Nephron progenitor cell (in vitro differentiated cells): ENCODE measurements at regions not wholly inside any gene's neighbourhood (a gene's known extent, or its start where the extent isn't known, plus 50 kb on each side); places are given as distances from the start of the nearest gene placed in this dataset.
"Not testable (repeated sequence)": the region's sequence is repeated elsewhere in the genome, so short reads cannot be mapped to it uniquely, and the experiment has no call there.

Experiments used
- DNase-seq: peaks from one replicate; pipeline ENCODE4 v3.0.0; 2021
- H3K27ac Mint-ChIP-seq: 2 replicates; pipeline ENCODE4 v1.8.0; 2021; ENCODE audit warnings: mild to moderate bottlenecking, moderate library complexity, mixed read lengths
- H3K27me3 Mint-ChIP-seq: 2 replicates; pipeline ENCODE4 v1.8.0; 2021; ENCODE audit warnings: mild to moderate bottlenecking, low read depth, mixed read lengths; ENCODE audit not compliant: poor library complexity
- H3K36me3 Mint-ChIP-seq: 2 replicates; pipeline ENCODE4 v1.8.0; 2021; ENCODE audit warnings: low read depth, mixed read lengths
- H3K4me1 Mint-ChIP-seq: 2 replicates; pipeline ENCODE4 v1.8.0; 2021; ENCODE audit warnings: mixed read lengths
- H3K4me3 Mint-ChIP-seq: 2 replicates; pipeline ENCODE4 v1.8.0; 2021; ENCODE audit warnings: mild to moderate bottlenecking, moderate library complexity, mixed read lengths
- H3K9me3 Mint-ChIP-seq: 2 replicates; pipeline ENCODE4 v1.8.0; 2021; ENCODE audit warnings: mild to moderate bottlenecking, moderate library complexity, mixed read lengths
- CTCF ChIP-seq: fragments of 200-600 bp; sonication (generic); IDR thresholded peaks from 2 replicates; pipeline ENCODE4 v1.5.0; 2021; ENCODE audit warnings: antibody characterized with exemption

- Mint-ChIP-seq H3K4me1 (peaks cover 23% of the 10 kb centered on the region), H3K36me3 (no peaks in the 10 kb centered on the region), H3K4me3 (no peak overlapping the region), H3K27me3 (peaks cover 7% of the 10 kb centered on the region), H3K9me3 (peaks cover 16% of the 10 kb centered on the region), H3K27ac (no peak overlapping the region)
- no peak for TF ChIP-seq CTCF
- no peak for DNase-seq
Observed at GRCh38 chr6:168799067-168799466, 358.1 kb downstream of the SMOC2 start.

GRCh38 chr6:168796106-168796505 lies 355.1 kb downstream of the SMOC2 start:
- no peak overlapping the region for H3K27ac Mint-ChIP-seq
- TF ChIP-seq CTCF = no peak
- no peak overlapping the region for H3K4me3 Mint-ChIP-seq
- peaks cover 11% of the 10 kb centered on the region for H3K9me3 Mint-ChIP-seq
- H3K4me1 Mint-ChIP-seq = peaks cover 17% of the 10 kb centered on the region
- no peak for DNase-seq
- no peaks in the 10 kb centered on the region for H3K36me3 Mint-ChIP-seq
- no peaks in the 10 kb centered on the region for H3K27me3 Mint-ChIP-seq

- H3K4me3 Mint-ChIP-seq, H3K36me3 Mint-ChIP-seq, DNase-seq, H3K27me3 Mint-ChIP-seq: not testable (repeated sequence)
- peaks cover 11% of the 10 kb centered on the region for H3K9me3 Mint-ChIP-seq
- H3K27ac Mint-ChIP-seq = peak overlapping the region; percentile 86
- H3K4me1 Mint-ChIP-seq = peaks cover 17% of the 10 kb centered on the region
Observed at GRCh38 chr6:168795611-168796010, 354.6 kb downstream of the SMOC2 start.

- Mint-ChIP-seq H3K27ac (no peak overlapping the region), H3K36me3 (no peaks in the 10 kb centered on the region), H3K4me3 (no peak overlapping the region), H3K9me3 (peaks cover 11% of the 10 kb centered on the region), H3K4me1 (peaks cover 21% of the 10 kb centered on the region), H3K27me3 (peaks cover 4% of the 10 kb centered on the region)
- no peak for TF ChIP-seq CTCF
- DNase-seq = no peak
Observed at GRCh38 chr6:168794491-168794890, 353.5 kb downstream of the SMOC2 start.

- Mint-ChIP-seq H3K27me3 (peaks cover 7% of the 10 kb centered on the region), H3K9me3 (peaks cover 11% of the 10 kb centered on the region), H3K4me1 (peaks cover 19% of the 10 kb centered on the region), H3K36me3 (no peaks in the 10 kb centered on the region), H3K4me3 (no peak overlapping the region), H3K27ac (no peak overlapping the region)
- no peak for DNase-seq
- no peak for TF ChIP-seq CTCF
Observed at GRCh38 chr6:168793649-168794048, 352.7 kb downstream of the SMOC2 start.

GRCh38 chr6:168791917-168792316 lies 350.9 kb downstream of the SMOC2 start:
- no peak for TF ChIP-seq CTCF
- peaks cover 11% of the 10 kb centered on the region for H3K9me3 Mint-ChIP-seq
- peaks cover 7% of the 10 kb centered on the region for H3K27me3 Mint-ChIP-seq
- no peak overlapping the region for H3K27ac Mint-ChIP-seq
- no peak overlapping the region for H3K4me3 Mint-ChIP-seq
- H3K36me3 Mint-ChIP-seq = no peaks in the 10 kb centered on the region
- DNase-seq = no peak
- peaks cover 17% of the 10 kb centered on the region for H3K4me1 Mint-ChIP-seq
